IPS-18c (cell line): ENCODE measurements at regions not wholly inside any gene's neighbourhood (a gene's known extent, or its start where the extent isn't known, plus 50 kb on each side); places are given as distances from the start of the nearest gene placed in this dataset.

Experiments
- H3K4me3 ChIP-seq: 2 replicates; pipeline ENCODE4 v1.7.0; 2013; ENCODE audit warnings: low read depth, mild to moderate bottlenecking, low read length, moderate library complexity; ENCODE audit not compliant: insufficient read depth
- H3K9me3 ChIP-seq: one replicate; pipeline ENCODE4 v1.6.1; 2013; ENCODE audit warnings: mild to moderate bottlenecking, low read length, moderate library complexity; ENCODE audit not compliant: control insufficient read depth, insufficient read depth

GRCh38 chr4:153034681-153035080 is 98.6 kb downstream of the FHDC1 start:
- H3K4me3 ChIP-seq, result no peak overlapping the region
- H3K9me3 ChIP-seq, result no peaks in the 10 kb centered on the region

DNA sequence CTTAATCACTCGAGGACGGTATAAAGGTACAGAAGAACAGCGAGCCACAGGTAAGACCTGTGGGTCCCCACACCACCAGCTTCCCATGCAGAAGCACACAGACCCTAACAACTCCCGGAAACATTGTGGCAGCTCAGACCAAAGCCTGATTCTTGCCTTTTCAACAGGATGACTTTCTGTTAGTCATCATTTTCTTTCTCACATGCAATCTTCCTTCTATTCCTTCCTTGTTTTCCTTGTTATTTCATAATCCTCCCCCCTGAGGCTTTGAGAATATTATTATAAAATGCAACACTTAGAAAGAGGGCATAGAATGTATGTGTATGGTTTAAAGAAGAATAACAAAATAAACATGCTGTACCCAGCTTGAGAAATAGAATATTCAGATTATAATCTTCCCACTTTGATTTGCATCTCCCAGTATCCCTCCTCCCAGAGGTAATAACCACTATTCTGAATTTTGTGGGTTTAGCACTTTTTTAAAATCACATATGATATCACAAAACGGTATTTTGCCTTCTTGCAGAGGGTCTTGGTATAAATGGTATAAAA is 100.9 kb downstream of the FHDC1 start:
- Histone ChIP-seq H3K9me3 (no peaks in the 10 kb centered on the region), H3K4me3 (no peak overlapping the region)

GRCh38 chr4:153038623-153039311 is 102.6 kb downstream of the FHDC1 start:
- H3K9me3 ChIP-seq, result no peaks in the 10 kb centered on the region
- no peak overlapping the region for H3K4me3 ChIP-seq

- no peaks in the 10 kb centered on the region for H3K9me3 ChIP-seq
- H3K4me3 ChIP-seq, result no peak overlapping the region
Observed at GRCh38 chr4:153039542-153040185, 103.5 kb downstream of the FHDC1 start.

DNA sequence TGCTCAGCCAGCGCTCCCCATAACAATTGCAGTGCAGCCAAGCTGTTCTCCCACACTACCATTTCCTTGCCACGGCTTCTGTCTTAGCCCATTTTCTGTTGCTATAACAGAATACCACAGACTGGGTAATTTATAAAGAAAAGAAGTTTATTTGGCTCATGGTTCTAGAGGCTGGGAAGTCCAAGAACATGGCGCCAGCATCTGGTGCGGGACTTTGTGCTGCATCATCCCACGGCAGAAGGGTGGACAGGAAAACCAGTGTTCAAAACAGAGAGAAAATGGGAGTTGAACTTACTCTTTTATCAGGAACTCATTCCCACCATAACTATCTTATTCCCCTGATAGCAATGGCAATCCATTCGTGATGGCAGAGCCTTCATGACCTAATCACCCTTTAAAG is 104.6 kb downstream of the FHDC1 start:
- Histone ChIP-seq H3K9me3 (no peaks in the 10 kb centered on the region), H3K4me3 (no peak overlapping the region)

DNA sequence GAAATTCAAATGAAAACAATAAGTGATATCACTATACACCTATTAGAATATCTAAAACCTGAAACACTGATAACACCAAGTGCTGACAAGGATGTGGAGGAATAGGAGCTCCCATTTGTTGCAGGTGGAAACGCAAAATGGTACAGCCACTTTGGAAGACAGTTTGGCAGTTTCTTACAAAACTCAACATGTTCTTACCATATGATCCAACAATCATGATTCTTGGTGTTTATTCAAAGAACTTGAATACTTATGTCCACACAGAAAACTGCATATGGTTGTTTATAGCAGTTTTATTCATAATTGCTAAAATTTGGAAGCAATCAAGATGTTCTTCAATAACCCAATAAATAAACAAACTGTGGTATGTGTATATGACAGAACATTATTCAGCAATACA is 107.9 kb downstream of the FHDC1 start:
- no peaks in the 10 kb centered on the region for H3K9me3 ChIP-seq
- no peak overlapping the region for H3K4me3 ChIP-seq

- Histone ChIP-seq H3K9me3 (no peaks in the 10 kb centered on the region), H3K4me3 (no peak overlapping the region)
Observed at GRCh38 chr4:153045111-153045982, 109.2 kb downstream of the FHDC1 start.

DNA sequence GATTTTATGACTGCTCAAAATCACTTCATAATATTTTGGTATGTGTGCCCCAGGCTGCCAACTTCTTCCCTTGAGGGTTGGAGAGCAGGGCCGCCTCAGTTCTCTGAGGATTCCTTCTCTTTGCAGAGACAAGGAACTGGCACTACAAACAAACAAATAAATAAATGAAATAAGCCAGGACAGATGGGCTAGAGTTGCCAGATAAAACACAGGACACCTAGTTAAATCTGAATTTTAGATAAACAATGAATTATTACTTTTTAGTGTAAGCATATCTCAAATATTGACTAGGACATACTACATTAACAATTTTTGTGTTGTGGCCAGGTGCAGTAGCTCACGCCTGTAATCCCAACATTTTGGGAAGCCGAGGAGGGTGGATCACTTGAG is 122.5 kb downstream of the FHDC1 start:
- Histone ChIP-seq H3K9me3 (no peaks in the 10 kb centered on the region), H3K4me3 (no peak overlapping the region)

DNA sequence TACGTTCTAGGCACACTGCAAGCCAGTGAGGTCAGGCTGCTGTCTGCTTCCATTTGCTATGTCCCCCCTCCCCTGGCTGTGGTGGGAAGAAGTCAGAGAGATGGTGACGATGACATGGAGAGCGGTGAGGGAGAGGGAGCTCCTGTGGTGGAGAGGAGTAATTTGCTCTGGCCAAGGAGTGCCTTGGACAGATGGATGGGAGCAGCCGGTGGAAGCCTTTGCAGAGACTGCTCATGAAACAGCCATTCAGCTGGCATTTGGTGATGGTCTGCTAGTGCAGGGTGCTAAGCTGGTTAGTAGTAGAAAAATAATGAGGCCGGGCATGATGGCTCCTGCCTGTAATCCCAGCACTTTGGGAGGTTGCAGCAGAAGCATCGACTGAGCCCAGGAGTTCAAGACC is 124.1 kb downstream of the FHDC1 start:
- H3K9me3 ChIP-seq, result no peaks in the 10 kb centered on the region
- no peak overlapping the region for H3K4me3 ChIP-seq

GRCh38 chr4:153061971-153062370 is 125.8 kb downstream of the FHDC1 start:
- no peaks in the 10 kb centered on the region for H3K9me3 ChIP-seq
- H3K4me3 ChIP-seq, result no peak overlapping the region

- Histone ChIP-seq H3K4me3 (no peak overlapping the region), H3K9me3 (no peaks in the 10 kb centered on the region)
Observed at GRCh38 chr4:153062652-153063168, 126.6 kb downstream of the FHDC1 start.

DNA sequence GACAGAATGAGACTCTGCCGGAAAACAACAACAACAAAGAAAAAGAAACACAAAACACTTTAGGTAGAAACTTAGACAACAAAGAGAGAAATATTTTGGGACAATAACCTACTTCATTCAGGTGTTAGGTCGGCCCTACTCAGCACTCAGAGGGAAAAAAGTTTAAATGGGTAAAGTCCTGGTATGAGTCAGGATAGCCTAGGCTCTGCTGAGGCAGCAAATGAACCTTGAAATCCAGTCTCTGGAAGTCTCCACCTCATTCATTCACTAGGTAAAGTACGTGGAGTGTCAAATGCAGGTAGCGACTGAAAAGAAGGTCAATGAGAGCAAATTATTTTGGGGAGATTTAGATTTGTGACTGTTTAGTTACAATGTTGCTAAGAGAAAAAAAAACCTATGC is 127.4 kb downstream of the FHDC1 start:
- no peaks in the 10 kb centered on the region for H3K9me3 ChIP-seq
- H3K4me3 ChIP-seq, result no peak overlapping the region

DNA sequence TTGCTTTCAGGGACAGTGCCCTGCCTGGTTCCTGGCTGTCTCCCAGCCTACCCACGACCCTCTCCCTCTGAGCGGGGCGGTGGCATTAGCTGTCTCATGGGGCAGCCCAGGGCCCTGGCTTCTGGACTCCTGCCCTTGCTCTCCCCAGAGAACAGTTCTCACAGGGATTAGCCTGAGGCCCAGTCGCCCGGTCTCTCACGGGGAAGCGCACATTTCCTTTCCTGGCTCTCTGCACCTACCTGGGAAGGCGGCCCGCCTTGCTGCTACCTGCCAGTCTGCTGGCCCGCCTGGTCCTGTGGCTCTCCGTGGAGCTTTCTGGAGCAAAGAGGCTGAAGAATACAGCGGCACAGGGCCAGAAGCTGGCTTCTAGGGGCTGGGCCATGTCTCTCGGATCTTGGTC is 128.4 kb downstream of the FHDC1 start:
- Histone ChIP-seq H3K4me3 (no peak overlapping the region; the same call in 1 of the 2 replicates), H3K9me3 (no peaks in the 10 kb centered on the region)

DNA sequence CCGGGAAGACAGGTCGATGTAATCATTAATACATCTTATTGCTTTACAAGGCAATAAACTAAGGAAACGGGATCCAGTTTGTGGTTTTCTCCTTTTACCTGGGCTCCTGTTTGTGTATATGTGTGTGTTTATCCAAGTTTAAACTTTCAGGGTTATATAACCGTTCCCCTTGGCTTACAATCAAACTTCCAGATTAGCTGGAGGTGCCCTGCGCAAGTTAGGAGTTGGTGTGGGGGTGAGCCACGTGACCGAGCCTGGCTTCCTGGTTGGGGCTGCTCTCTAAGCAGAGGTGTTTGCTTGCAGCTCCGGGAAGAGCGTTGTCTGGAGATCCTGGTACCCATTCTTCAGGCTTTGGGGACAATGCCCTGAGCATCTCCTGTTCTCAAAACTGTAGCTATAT is 129.2 kb downstream of the FHDC1 start:
- no peaks in the 10 kb centered on the region for H3K9me3 ChIP-seq
- no peak overlapping the region for H3K4me3 ChIP-seq

- no peaks in the 10 kb centered on the region for H3K9me3 ChIP-seq
- no peak overlapping the region for H3K4me3 ChIP-seq
Observed at GRCh38 chr4:153067376-153067775, 131.3 kb downstream of the FHDC1 start.

DNA sequence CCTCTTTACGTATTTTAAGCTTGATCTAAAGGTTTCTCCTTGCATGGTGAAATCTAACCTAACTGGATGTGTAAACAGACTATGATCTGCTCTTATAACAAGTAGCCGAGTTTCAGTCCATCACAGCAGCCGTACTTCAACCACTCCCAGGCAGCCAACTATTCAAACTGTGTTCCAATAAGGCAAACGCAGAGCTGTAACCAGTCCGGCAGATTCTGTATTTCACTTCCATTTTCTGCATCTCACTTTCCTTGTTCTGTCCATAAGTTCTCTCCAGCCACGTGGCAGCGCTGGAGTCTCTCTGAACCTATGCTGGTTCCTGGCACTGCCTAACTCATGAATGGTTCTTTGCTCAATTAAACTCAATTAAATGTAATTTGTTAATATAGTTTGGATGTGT is 132.6 kb downstream of the FHDC1 start:
- no peaks in the 10 kb centered on the region for H3K9me3 ChIP-seq
- H3K4me3 ChIP-seq, result no peak overlapping the region

DNA sequence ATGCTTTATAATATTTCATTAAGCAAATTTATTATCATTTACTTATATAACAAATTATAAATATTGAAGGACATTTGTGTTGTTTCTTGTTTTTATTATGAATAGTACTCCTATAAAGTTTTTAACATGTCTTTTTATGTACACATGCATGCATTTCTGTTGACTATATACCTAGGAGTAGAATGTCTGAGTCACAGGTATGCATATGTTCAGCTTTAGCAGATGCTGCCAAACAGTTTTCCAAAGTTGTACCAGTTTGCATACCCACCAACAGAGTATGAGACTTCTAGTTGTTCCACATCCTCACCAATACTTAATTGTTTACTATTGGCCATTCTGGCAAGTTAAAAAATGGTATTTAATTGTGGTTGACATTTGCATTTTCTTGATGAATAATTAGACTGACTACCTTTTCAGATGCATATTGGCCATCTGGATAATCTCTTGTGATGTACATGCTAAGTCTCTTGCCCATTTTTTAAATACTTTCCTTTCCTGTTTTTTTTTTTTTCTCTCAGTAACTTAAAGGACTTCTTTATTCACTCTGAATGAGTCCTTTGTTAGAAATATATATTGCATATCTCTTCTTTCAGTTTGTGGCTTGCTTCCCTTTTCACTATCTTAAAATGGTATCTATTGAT is 132.2 kb upstream of the TRIM2 start:
- Histone ChIP-seq H3K4me3 (no peak overlapping the region), H3K9me3 (no peaks in the 10 kb centered on the region)
